ENCODE measurements at regions not wholly inside any gene's neighbourhood (a gene's known extent, or its start where the extent isn't known, plus 50 kb on each side); places are given as distances from the start of the nearest gene placed in this dataset.

GRCh38 chr10:118458957-118459641 is 117.0 kb upstream of the FAM204A start:
- TF ChIP-seq CTCF (IDR thresholded peaks at IDR 0.05) (no peak), ZFX (IDR thresholded peaks at IDR 0.05; ENCODE audit: borderline replicate concordance) (no peak)

All from 22Rv1 (cell line).